AG09319 (cell line): ENCODE measurements at regions not wholly inside any gene's neighbourhood (a gene's known extent, or its start where the extent isn't known, plus 50 kb on each side); places are given as distances from the start of the nearest gene placed in this dataset.

Experiments
- DNase-seq: peaks from one replicate; pipeline ENCODE4 v3.0.0-alpha.2; 2010; ENCODE audit warnings: low read depth; ENCODE audit errors: extremely low read depth
- TF ChIP-seq, protein P1 (sequence below): IDR thresholded peaks from 2 replicates; pipeline ENCODE4 v1.5.1; 2011; ENCODE audit warnings: low read depth, mild to moderate bottlenecking, inconsistent platforms, low read length, moderate library complexity

DNA sequence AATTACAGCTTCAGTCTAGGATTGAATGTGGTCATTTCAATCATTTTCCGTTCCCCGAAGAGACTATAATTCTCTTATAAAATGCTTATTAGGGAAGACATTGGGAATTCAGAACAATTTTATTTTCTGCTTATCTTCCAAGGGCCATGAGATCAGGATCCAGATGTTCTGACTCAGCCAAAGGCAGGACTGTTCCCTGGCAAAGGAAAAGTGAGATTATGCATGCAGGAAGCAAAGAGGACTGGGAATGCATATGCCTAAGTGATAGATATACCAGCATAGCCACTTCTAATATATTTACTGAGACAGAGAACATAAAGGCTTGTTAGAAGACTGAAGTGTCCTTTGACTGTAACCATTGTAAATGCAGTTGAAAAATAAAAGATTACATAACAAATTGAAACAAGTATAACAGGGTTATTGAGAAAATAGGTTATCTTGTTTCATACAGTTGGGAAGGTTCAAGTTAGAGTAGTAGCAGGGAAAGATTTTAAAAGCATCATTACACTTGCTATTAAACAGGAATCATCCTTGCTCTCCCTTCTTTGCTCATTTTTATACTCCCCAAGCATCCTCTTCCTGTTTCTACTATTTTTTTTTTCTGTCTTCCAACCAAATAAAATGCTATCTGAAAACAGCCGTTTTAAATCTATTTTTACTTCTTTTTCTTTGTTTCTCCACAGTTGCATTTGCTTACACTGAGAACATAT is 439.6 kb upstream of the ADAMTS5 start:
- no peak for DNase-seq
- TF ChIP-seq, protein P1, sequence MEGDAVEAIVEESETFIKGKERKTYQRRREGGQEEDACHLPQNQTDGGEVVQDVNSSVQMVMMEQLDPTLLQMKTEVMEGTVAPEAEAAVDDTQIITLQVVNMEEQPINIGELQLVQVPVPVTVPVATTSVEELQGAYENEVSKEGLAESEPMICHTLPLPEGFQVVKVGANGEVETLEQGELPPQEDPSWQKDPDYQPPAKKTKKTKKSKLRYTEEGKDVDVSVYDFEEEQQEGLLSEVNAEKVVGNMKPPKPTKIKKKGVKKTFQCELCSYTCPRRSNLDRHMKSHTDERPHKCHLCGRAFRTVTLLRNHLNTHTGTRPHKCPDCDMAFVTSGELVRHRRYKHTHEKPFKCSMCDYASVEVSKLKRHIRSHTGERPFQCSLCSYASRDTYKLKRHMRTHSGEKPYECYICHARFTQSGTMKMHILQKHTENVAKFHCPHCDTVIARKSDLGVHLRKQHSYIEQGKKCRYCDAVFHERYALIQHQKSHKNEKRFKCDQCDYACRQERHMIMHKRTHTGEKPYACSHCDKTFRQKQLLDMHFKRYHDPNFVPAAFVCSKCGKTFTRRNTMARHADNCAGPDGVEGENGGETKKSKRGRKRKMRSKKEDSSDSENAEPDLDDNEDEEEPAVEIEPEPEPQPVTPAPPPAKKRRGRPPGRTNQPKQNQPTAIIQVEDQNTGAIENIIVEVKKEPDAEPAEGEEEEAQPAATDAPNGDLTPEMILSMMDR, result no peak

- DNase-seq, result no peak
- TF ChIP-seq, protein P1, result no peak
Measured at GRCh38 chr21:27403011-27403410, 436.1 kb upstream of the ADAMTS5 start.

DNA sequence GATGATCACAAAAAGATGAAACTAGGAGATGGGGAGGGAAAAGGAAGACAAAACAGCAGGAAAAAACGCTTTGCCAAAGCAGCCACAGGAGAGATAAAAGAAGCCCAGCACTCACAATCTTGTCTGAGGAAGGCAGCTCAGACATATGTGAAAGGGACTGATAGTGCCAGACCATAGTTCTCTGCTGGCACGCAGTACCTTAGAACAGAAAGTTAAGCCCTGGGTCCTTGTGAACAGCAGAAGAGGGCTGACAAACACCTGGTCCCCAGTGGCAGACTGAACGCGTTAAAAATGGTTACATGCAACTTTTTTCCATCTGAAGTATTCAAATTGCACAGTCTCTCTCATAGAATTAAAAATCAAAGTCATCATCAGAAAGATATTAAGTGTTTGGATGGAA is 433.2 kb upstream of the ADAMTS5 start:
- DNase-seq, result no peak
- TF ChIP-seq, protein P1, result no peak

DNA sequence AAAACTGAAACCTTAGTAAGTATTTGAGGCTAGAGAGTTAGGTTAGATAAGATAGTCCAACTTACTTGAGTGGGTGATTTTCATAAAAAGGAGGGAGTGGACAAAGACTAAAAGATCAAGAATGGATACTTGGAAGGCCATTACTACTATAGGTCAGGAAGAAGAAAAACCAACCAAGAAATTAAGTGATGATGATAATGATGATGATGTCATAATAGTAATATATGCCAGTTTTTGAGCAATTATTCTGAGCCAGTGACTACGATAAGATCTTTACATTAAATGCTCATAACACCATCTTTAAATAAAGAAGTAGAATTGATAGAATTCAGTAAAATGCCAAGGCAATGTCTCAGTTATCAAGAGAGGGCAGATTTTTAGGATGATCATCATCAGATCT is 430.7 kb upstream of the ADAMTS5 start:
- TF ChIP-seq, protein P1, result no peak
- DNase-seq, result no peak

DNA sequence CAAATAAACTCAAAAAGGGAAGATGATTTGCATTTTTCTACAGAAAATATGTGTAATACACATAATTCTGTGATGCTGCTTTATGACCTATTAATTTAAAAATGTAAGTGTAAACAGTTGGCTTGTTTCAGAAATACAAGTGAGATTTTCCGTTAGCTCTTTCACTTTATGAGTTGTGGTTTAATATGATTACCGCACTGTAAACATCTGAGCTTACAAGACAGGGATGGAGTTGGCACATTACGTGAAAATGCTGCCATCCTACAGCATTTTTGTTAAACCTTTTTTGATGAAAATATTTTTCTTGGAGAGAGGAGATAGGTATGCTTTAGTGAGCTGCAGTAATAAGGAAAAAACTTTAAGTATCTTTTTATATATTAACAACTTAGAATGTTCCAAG is 426.8 kb upstream of the ADAMTS5 start:
- TF ChIP-seq, protein P1, result no peak
- DNase-seq, result no peak

DNA sequence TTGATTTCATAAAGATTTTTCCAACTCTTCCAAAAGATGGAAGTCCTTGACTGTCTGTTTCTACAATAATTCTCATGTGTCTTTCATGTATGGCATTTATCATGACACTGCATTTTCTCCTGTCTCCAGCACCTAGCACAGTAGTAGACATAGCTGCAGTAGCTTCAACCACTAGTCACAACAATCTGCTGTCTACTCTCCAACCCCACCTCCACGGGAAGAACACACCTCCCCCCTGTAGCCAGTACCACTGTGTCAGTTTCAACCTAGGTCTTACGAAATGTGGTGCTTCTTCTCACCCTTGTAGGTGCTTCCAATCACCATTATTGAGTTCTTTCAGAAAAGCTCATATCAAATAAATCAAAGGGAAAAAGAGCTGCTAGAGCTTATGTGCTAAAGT is 425.1 kb upstream of the ADAMTS5 start:
- TF ChIP-seq, protein P1, result no peak
- no peak for DNase-seq

DNA sequence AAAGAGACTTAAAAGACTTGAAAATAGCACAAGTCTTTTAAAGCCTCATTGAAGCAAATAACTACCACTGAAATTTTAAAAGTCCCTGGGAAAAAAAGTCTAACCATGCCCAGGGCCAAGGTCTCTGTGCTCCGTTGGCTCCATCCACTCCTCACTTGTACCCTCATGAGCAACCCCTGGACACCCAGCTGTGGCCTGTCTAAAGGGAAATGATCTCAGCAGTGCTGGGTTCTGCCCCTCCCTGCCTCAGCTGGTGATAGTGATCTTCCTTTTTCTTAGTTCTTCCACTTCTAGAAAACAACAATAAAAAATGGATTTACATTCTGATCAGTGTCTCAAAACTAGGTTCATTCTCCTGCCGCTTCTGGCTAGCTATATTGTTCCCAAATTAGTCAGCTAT is 423.5 kb upstream of the ADAMTS5 start:
- TF ChIP-seq, protein P1, result no peak
- no peak for DNase-seq
